ACHN (cell line): ENCODE measurements at regions not wholly inside any gene's neighbourhood (a gene's known extent, or its start where the extent isn't known, plus 50 kb on each side); places are given as distances from the start of the nearest gene placed in this dataset.
"Not testable (repeated sequence)": the region's sequence is repeated elsewhere in the genome, so short reads cannot be mapped to it uniquely, and the experiment has no call there.

ENCODE experiments used
- DNase-seq: peaks from one replicate; pipeline ENCODE4 v3.0.0-alpha.2; 2015
- in situ Hi-C: cut with HindIII; loops from 2 replicates; pipeline ENCODE4 v1.10.0; 2017; ENCODE audit warnings: low sequenced_read_pairs, low pct_ligation_motif_present, low pct_unique_long_range_greater_than_20kb

DNA sequence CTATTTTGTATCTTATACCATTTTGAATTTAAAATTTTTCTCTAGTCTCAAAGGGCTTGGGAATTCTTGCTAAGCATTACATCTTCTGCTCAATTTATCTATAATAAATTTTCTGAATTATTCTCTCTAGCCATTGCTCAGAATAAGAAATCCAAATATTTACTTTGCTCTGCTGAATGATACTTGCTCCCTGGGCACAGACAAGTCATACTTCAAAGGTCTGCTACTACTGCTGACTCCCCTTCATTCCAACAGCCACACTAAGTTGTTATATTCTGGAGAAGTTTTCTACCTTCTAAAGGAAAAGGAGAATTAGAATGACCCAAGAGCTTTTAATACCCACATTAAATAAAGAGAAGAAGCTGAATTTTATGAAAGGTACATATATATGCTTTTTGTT, 460.3 kb upstream of the ZNF717 start:
- no peak for DNase-seq
- in situ Hi-C loops: no loop called here

DNA sequence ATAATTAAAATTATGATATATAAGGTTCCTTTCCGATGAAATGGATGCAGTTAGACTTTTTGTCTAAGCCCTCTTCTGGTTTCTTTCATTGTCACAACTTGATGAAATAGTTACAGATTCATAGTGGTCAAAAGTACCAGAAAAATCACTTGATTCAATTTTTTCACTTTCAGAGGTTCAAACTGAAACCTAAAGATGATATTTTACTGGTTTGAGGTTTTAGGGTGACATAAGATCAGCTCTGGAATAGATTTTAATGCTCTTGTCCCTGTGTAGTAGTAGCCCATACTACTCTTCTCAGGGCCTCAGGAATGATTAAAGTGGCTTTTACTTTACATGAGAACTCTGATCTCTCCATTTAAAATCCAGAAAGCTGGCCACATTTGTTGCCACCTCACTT, 479.1 kb upstream of the ZNF717 start:
- no peak for DNase-seq
- in situ Hi-C loops: no loop called here

DNA sequence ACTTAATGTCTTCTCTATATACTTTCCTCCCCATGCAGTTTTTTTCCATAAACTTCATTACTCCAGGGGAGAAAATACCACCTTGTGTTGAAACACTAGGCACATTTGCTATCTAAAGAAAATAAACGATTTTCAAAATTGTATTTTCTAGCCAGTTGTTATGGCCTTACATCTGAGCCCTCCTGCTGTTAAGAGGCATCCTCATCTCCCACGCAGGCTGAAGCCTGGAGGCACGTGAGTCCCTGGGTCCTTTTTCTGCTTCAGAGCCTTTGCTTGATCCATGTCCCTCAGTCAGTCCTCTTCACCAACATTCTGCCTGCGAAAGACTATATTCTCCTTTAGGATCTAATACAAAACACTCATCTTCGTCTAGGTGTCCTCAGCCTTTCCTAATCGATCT, 479.6 kb upstream of the ZNF717 start:
- in situ Hi-C loops: no loop called here
- no peak for DNase-seq

DNA sequence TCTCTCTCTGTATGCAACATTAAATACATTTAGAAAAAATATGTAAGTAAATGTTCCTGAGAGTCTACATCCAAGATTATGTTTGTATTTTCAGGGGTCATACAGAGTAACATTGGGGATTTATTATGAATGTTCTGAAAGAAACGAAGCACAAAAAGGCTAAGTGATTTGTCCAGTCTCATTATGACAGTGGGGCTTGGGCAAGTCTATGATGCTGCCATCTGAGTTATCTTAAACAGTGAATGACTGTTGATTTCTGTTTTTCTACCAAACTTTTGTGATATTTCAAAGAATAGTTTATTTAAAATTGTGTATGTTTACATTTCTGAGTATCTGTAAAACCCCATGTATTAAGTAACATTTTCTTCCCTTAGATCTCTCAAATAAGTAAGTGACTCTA, 481.2 kb upstream of the ZNF717 start:
- no peak for DNase-seq
- in situ Hi-C loops: no loop called here

DNA sequence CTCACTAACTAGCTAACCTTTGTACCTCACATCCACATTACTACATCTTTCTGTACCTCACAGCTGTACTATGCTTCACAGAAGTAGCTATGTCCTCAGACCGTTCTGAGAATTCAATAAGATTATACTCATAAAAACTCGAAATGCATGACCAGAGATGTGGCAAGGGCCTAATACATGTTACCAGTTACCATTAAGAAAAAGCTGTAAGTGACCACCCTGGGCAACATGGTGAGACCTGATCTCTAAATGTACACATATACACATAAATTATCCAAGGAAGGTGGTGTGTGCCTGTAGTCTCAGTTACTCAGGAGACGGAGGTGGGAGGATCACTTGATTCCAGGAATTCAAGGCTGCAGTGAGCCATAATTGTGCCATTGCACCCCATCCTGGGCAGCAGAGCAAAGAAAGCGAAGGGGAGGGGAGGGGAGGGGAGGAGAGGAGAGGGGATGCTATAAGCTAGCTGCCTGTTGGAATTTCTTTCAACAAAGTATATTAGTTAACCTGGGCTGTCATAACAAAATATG, 482.6 kb upstream of the ZNF717 start:
- DNase-seq: no peak
- in situ Hi-C loops: no loop called here

DNA sequence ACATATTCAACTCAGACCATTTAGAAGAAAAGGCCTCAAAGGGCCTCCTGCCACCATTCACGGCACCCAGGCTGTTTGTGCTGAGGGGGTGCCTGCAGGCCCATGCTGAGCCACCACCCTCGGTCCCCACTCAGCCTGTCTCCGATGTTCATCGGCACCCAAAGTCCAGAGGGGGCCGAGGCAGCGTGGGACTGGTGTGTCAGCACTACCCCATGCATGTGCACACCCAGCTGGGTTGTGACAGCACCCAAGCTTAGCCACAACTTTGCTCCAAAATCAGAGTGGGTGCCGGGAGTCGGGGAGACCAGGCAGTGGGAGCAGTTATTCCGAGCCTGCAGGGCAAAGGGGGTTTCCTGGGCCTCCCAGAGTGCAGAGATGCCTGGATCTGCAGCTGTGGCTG, 508.5 kb upstream of the ZNF717 start:
- in situ Hi-C loops: no loop called here
- DNase-seq: no peak

DNA sequence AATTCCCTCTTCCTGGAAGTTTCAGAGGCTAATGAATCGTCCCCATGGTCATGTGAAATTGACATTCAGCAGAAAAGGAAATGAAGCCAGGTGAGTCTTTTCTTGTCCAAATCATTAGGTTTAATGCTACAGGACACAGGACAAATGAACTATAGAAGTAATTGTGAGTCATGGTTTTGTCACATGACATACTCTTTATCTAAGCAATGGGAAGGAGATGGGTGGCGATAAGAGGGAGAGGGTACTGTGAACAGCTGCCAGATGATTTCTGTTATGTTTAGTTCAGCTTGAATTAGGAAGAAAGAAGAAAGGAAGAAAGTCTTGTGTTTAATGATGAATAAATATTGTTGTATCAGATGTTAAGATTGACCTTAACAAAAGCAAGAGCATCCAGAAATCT, 515.4 kb upstream of the ZNF717 start:
- in situ Hi-C loops: no loop called here
- no peak for DNase-seq

DNA sequence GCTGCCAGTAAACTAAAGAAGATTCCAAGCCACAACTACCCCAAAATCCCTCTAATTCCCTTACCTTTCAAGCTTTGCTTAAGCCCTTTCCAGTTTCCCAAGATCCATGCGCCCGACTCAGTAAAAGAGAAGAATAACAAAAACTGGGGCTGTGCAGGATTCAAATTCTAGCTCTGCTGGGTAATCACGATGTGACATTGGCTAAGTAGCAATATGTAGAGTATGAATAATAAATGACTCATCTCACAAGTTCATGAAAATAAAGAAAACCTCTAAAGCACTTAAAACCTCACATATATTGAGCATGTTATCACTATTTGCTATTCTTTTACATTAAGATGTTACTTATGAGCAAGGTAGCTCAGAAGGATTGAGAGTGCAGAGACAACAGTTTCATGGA, 522.2 kb upstream of the ZNF717 start:
- no peak for DNase-seq
- in situ Hi-C loops: no loop called here

DNA sequence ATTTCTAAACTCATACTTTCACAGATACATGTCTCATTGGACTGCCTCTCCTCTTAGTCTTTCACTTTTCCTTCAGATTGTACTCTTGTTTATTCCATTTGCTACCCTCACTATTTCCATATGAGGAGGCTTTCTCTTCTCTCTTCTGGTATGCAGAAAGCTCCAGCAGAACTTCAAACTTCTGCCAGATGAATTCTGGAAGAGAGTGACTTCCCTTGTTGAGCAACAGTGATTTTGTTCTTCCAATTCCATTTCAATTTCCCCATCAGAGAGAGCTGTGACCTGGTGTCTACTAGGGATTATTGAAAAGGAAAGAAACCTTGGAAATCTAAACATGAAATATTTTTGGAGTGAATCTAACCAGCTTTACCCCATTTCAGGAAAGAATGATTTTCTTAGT, 523.2 kb upstream of the ZNF717 start:
- DNase-seq: no peak
- in situ Hi-C loops: no loop called here

DNA sequence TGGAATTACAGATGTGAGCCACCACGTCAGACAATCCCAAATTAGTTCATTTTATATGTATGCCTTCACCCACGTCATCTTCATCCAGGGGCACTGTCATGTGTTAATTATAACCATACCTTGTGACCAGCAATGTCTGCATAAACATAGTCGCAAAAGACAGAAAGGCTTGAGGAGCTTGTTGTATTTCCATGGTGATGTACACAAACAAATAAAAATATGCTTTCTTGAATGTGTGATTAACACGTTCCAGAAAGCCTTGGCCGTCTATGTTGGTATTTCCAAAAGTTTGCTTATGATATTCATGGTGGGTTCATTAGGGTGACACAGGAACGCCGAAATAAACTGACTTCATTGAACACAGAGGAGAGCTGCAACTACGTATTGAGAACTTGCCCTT, 524.7 kb upstream of the ZNF717 start:
- DNase-seq: no peak
- in situ Hi-C loops: no loop called here

DNA sequence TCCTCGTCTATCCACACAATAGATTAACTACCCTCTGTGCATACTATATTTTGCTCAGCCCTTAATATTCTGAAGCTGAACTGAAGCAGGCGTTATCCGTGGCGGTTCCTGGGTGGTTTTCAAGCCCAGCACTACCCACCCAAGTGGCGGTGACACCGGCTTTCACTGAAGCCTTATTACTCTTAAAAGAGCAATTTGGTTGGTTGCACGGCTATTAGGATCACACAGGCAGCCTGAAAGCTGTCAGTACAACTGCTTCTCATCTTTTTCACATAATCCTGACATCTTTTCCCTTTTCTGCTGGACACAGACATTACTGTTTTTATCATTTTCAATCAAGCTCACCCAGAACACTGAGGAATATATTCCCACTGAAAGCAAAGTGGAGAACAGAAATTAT, 525.3 kb upstream of the ZNF717 start:
- in situ Hi-C loops: no loop called here
- no peak for DNase-seq

DNA sequence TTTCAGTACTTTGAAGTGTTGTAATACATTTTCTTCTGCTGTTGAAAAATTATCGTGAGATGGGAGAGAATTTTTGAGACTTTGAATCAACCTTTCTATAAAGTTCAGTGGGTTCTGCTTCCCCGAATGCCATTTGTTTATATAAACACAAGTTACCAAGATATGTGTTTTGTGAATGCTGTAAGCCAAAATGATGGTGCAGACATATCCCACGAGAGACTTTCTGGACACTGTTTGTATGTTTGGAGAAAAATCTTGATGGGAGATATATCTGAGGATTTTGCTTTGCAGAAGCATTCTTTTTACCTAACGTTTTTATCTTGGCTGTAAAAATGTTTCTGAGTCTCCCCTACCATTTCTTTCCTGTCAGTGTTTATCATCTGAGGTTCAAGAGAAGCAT, 526.6 kb upstream of the ZNF717 start:
- no peak for DNase-seq
- in situ Hi-C loops: no loop called here

DNA sequence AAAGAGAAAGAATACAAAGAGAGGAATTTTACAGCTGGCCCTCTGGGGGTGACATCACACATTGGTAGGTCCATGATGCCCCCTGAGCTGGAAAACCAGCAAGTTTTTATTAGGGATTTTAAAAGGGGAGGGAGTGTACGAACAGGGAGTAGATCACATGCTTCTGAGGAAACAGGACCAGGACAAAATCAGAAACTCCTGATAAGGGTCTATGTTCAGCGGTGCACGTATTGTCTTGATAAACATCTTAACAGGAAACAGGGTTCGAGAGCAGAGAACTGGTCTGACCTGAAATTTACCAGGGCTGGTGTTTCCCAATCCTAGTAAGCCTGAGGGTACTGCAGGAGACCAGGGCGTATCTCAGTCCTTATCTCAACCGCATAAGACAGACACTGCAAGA, 530.6 kb upstream of the ZNF717 start:
- in situ Hi-C loops, DNase-seq: not testable (repeated sequence)

DNA sequence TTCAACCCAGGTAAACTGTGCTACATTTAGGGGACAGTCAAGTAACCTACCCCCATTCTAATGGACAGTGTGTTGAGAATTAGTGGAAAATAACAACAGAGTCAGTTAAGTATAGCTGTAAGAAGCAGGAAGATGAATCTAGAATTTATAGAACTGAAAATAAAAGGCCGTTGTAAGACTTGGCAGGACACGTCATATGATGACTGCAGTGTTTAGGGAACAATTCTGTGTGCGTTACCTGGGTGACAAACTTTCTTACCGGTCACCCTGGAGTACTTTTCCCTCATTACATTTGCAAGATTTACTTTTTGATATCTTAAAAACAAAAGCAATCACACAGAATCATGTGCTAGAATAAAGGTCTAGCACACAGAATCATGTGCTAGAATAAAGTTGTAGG, 536.3 kb upstream of the ZNF717 start:
- in situ Hi-C loops: no loop called here
- DNase-seq: no peak

DNA sequence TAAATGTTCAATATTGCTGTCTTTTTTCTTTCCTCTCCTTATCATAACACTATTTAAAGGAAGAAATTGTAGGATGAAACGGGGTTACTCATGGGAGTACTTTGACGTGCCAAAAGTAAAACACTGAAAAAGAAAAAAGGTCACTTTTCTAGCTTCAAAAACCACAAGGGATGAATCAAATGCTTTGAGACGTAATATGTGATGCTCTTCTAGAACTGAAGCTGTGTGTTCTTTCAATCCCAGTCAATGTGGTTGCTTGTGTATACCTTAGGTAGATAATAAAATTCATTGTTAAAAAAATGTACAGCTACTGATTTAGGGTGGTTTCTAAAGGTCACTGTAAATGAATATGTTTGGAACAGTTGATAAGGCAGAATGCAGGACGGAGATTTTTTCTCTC, 538.8 kb upstream of the ZNF717 start:
- in situ Hi-C loops: no loop called here
- DNase-seq: no peak

DNA sequence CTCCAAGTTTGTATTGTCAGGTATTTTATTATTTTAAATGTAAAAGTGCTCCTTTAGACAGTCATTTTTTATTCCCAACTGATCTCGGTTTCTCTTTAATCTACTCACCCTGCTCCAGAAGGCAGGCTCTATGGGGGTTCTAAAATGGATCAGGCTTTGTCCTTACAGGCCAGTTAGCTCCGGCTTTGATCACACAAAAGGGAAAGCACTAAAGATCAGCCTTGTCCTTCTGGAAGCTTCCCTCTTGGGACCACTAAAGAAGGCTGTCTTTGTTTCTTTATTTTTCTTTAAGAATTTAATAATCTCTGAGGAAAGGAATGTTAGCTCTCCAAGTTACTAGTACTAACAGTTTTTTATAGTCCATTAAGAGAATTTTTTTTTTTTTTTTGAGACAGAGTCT, 560.5 kb upstream of the ZNF717 start:
- DNase-seq: no peak

DNA sequence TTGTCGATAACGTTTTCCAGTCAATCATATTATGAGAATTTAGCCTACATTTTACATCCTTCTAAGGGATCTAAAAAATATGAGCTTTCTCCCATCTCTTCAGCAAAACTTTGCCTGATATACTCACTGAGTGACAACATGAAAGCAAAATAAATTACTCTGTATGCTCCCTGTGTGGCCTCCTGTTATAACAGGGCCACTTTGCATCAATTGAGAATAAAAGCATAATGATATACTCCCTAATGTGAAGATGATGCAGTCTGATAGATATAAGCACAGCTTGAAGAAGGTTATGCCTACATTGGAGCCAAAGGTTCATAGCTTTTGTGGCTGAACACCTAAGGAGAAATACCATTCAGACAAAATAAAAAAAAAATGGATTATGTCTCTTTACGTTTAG, 561.3 kb upstream of the ZNF717 start:
- in situ Hi-C loops: no loop called here
- no peak for DNase-seq

More for the DNA sequence above, 560.5 kb upstream of the ZNF717 start:
- in situ Hi-C loops: no loop called here

DNA sequence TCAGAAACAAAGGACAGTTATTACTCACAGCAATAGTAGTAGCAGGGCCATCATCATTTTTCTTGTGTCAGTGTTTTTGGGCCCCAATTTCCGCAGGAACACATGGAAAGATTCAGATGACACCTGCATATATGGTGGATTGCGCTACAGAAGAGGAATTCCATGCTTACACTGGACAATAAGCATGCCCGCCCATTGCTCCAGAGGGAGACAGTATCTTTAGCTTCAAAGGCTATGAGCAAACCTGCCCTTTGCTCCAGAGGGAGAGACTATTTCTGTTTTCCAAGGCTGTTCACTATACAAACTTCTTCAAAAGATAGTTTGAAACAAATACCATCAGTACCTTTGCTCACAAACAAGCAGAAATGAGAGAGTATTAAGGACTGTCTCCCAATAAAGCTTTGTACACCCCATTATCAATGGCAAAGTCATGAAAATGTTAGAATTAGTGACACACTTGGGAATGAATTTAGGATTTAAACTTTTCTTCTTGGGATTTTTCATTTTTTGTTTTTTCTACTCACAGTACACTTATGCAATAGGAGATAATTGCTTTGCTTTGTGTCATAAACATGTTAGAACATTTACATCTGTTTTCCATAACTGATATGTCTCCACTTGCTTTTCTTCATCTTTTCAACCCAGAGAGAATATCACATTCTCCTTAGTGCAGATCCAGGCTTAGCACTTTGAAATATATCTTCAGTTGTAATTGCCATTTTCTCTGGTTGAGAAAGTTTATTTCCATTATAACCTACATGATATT, 564.5 kb upstream of the ZNF717 start:
- in situ Hi-C loops: no loop called here
- no peak for DNase-seq

DNA sequence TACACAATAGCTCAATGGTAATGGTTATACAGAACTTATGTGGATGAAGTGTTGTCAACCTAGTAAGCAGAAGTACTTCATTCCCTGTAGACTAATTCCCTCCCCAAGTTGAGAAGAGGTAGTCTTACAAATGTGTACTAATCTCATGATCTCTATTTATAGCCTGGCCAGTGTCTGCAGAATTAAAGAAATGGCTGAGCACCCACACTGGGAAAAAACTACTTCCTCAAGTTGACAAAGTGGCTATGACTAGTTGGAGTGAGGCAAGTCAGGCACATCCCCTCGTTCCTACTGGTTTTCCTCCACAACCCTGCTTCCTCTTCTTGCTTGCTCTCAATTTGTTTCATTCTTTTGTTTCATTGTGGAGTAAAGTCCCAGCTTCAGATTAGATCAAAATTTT, 566.7 kb upstream of the ZNF717 start:
- in situ Hi-C loops: no loop called here
- DNase-seq: no peak

DNA sequence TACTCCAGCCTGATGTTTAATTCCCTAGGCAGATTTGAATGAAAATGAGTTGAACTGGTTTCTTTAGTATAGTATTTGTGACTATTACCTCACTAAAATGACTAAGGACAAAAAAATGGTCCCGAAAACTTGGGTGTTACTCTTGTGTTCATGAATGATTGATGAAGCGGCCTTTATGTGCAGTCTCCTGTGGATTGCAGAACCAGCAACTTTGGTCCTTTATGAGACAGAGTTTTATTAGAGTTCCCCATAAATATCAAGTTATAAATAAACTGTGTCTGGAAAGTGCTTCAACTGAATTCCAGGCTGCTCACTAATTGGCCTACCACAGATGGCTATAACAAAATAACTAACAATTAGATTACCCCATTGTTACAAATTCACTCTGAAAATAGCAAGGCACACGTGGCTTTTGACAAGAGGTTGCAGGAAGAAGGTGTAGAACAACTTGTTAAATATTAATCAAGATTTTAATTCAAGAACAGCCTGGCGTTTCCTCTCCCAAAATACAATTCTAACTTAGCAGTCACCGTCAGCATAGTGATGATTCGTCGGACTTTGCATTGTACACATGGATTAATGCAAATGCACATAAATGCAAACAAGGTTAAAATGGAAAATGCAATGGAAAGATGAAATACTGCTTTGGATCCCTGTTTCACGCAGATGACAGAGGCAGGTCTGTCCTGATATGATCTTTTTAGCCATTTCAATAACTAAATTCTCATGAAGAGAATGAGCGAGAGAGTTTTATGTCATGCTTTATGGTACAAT, 567.3 kb upstream of the ZNF717 start:
- DNase-seq: no peak
- in situ Hi-C loops: no loop called here
